HG03521 (cell line): ENCODE measurements at regions not wholly inside any gene's neighbourhood (a gene's known extent, or its start where the extent isn't known, plus 50 kb on each side); places are given as distances from the start of the nearest gene placed in this dataset.

Experiments used
- ATAC-seq: cut with Tn5 transposase; IDR thresholded peaks from one replicate; pipeline ENCODE4 v1.9.1; 2021; ENCODE audit warnings: mild to moderate bottlenecking, moderate library complexity; ENCODE audit not compliant: unreplicated experiment

DNA sequence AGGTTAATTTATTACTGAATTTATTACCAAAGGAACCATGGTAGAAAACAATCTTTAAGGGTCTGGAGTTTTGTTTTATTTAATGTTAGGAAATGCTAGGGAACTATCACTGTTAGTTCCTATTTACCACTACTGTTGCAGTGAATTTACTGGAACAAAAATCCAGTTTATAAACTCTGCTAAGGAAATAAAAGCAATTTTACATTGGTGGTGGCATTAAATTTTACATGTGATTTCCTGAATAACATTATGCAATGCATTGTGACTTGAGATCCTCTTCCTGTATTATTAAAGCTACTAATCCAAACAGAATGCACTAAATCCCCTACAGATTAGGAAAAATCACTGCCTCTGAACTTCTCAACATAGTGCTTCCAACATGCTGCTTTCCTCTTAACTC, 599.5 kb upstream of the PTGER4 start:
- no peak for ATAC-seq

DNA sequence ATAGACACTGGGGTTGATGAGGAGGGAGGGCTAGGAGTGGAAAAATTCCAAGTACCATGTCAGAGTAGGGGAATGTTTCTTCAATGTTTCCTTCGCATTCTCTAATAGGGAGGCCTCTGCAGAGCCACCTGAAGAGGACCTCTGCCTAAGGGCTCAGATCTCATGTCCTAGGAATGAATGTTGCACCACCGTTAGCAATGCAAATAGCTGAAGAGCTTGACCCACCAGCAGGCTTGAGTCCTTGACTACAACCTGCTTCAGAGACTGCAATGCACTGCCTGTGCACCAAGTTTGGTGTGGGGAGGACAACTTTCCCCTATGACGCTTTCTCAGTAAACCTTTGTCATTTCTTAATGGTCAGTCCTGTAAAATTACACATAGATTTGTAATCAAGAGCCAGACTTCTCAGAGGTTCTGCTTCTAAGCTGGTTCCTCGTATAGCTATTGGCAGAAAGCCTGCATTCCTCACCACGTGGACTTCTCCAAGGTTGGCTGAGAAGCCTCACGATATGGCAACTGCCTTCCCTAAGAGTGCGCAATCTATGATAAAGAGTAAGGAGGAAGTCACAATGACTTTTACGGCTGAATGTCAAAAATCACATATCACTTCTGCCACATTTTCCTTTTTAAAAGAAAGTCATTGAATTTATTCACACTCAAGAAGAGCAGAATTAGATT, 600.7 kb upstream of the PTGER4 start:
- ATAC-seq = no peak

DNA sequence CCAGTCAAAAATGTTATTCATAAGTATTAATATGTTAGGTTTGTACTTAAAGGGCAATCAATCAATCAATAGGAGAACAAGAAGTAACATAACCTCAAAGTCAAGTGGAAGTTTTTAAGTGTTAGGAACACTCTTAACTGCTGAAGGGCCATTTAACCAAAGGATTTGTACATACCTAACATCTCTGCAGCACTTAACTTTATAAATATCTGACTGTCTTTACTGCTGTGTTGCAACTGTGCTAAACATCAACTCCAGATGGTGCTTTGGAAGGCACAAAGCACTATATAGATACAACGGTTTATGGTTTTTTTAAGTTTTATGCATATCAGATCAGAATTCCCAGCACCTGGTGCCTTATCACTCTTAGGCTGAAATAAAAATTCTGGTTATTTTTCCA, 604.9 kb upstream of the PTGER4 start:
- ATAC-seq = no peak

DNA sequence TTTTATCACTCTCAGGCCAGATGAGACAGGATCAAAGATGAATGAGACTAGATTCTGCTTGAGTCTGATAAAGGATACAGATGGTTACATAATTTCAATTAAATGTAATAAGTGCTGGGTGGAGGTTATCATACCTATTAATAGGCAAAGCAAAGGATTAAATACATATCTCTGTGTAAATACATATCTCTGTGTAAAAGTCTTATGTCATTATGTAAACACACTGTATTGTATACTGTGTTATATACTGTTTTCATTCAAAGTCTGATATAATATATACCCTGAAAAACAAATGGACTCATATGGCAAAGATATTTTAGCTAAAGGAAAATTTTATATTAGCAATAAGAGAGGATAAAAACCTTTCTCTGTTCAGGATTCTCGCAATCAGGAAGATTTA, 605.8 kb upstream of the PTGER4 start:
- no peak for ATAC-seq

DNA sequence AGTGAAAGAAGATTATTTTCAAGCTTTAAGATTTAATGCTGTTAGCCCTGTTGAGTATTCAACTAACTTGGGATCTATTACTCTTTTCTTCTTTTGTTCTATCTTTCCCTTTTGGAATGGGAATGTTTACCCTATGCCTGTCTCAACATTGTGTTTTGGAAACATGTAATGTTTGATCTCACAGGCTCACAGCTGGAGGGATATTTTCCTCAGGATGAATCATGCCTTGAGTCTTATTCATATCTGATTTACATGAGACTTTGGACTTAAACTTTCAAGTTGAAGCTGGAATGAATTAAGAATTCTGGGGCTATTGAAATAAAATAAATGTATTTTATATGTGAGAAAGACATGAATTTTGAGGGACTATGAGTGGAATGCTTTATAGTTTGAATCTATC, 607.8 kb upstream of the PTGER4 start:
- no peak for ATAC-seq

DNA sequence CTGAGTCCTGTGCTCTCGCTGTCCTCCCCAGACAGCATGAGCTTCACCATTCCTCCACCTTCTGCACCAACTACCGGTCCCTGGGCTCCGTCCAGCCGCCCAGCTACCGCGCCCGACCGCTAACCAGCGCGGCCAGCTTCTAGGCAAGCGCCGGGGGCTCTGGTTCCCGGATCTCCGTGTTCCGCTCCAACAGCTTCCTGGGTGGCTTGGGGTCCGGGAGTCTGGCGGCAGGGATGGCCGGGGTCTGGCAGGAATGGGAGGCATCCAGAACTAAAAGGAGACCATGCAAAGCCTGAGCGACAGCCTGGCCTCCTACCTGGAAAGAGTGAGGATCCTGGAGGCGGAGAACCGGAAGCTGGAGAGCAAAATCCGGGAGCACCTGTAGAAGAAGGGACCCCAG, 613.1 kb upstream of the PTGER4 start:
- no peak for ATAC-seq

DNA sequence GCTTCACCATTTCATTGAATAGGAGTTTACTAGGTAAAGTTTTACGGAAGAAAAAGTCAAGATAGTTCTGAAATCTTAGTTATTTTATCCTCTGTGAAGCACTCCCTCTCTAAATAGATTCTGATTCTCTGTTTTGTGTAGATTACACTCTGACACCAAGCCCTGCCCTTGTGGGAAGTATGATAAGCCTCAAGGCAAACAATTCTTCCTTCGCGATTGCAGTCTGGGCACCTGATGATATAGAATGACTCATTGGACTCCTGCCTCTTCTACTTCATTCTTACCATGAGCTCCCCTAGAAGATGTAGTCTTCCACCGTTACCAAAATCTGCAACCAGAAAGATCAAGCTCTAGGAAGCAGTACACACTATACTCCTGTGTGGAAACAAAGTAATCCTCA, 626.9 kb upstream of the PTGER4 start:
- no peak for ATAC-seq

DNA sequence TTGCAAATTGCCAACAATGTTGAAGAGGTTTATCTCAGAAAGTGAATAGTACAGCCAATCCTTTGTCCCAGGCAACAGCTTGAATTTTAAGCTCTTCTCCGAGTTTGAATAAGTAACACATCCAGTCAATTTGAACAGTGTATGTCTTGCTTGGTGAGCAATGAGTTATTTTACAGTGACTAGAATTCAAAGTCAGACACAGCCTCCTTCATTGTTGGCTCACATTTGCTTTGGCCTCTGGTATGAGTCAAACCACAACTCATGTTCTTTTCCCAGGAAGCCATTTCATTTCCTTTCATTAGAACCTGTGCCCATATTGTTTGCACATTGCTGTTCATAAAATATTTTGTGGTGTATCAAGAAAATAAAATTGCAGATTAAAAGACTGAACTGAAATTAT, 622.0 kb upstream of the DAB2 start:
- ATAC-seq = no peak

DNA sequence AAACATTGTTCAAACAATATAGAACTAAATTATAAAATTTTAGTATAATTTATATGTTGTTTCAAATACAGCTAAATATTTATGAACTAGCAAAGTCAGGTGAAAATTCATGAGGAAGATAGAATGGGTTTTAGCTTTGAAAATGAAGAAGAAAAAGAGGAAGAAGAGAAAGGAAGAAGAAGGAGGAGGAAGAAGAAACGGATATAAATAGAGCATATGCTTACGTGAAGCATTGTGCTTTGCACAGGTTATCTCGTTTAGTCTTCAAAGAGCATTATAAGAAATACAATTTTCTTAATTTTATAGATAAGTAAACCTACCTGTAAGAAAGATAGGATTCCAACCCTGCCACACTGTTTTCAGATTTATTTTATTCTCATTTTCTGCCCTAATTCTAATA, 620.6 kb upstream of the DAB2 start:
- ATAC-seq = no peak

DNA sequence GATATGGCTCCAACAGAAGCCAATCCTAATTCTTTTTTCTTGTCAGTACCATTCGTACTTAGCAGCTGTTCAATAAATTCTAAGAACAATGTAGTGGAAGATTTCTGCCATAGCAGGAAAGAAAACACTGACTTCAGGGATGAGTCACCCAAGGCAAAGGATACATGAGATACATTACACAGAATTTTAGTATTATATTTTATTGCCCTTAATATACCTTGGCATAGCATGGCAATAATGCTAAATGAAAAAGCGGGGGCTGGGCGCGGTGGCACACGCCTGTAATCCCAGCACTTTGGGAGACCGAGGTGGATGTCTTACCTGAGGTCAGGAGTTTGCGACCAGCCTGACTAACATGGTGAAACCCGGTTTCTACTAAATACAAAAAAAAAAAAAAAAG, 619.1 kb upstream of the DAB2 start:
- no peak for ATAC-seq

DNA sequence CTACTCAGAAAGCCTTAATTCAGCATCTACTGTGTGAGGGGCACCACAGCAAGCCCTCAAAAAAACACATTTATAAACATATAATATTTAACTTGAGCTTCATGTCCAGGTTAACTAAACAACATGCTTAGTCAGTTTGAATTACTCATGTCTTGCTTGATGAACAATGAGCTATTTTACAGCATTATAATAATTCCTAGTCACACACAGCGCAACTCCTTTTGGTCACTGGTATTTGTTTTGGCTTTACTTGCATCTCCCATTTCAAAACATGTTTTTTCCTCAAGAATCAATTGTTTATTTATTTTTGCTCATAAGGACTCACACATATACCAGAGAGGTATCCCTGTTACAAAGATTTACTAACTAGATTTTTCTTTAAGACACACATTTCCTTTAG, 616.7 kb upstream of the DAB2 start:
- ATAC-seq = no peak

DNA sequence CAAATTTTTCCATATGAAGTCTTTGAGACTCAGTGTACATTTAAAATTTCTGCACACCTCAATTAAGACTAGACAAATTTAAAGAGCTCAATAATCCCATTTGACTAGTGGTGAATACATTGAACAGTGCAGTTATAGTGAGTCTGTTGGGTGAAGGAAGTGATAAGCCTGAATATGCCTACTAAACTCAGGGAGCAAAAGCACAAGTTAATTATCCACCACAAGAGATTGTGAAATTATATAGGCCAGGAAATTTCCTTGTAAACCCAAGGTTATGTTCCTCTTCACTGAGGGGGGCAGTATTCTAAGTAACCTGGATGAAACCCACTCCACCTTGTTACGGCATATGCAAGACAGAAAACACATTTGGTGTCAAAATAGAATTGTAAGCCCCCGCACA, 612.9 kb upstream of the DAB2 start:
- ATAC-seq = no peak

DNA sequence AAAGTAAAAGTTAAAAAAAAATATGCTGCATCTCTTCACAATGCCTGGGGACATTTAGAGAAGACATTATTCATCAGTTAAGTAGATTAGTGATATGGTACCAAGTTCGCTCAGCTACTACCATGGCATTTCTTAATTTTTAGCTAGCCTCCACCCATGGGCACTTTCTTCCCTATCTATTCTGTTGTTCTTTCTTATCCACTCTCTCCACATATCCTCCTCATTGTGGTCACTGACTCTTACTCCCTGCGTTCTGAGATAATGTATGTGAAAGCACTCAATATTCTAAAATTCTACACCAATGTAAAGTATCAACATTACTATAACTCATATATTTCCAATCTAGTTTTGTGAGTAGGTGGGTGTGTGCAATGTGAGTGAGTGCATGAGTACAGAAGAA, 609.7 kb upstream of the DAB2 start:
- ATAC-seq = no peak

DNA sequence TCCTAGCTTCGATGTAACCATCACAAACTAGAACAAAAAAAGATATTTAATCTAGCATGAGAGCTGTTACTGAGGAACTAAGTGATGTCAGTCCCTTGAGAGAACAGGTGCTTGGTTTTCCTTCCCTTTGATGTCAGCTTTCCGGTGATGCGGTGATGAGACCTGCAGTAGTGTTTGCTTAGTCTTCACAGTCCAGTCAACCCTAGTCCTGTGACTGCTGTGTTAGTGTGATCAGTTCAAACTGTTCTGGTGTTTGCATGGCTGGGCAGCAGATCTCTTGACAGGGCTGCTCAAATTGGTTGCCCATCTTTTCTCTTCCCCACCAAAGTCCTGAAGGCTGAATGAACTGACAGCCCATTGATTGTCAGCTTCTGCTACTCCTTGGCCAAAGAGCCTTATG, 608.6 kb upstream of the DAB2 start:
- peak; percentile 74 for ATAC-seq

DNA sequence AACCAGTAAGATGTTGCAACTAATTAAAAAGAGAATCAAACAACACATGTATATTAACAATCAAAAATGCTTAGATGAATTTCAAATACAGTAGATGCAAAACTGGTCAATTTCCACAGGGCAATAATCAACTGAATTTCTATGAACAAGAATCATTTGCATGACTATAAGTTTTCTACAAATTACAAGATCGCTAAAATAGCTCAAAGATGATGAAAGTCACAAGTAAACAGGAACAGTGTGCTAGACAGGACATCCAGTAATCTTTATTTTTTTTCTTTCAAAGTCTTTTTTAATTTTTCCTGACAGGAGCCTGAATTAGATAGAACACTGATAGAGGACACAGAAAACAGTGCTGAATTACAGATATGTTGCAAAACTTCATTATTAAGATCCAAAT, 608.2 kb upstream of the DAB2 start:
- no peak for ATAC-seq

DNA sequence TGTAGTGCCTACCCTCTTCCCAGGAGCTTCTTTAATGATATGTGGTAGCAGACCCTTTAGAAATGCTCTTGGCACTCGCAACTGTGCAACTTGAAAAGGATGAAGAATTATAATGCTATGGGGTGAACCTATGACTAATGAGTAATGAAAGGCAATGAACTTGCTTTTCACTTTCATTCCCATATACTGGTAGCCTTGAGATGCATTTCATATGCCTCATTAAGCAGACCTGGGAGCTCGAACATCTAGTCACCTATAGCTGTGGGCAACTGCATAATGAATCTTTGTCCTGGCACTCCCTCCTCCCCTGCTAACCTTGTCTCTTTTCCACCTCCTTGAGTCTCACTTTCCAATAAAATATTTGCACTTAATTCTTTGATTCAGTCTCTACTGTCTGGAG, 605.9 kb upstream of the DAB2 start:
- no peak for ATAC-seq

DNA sequence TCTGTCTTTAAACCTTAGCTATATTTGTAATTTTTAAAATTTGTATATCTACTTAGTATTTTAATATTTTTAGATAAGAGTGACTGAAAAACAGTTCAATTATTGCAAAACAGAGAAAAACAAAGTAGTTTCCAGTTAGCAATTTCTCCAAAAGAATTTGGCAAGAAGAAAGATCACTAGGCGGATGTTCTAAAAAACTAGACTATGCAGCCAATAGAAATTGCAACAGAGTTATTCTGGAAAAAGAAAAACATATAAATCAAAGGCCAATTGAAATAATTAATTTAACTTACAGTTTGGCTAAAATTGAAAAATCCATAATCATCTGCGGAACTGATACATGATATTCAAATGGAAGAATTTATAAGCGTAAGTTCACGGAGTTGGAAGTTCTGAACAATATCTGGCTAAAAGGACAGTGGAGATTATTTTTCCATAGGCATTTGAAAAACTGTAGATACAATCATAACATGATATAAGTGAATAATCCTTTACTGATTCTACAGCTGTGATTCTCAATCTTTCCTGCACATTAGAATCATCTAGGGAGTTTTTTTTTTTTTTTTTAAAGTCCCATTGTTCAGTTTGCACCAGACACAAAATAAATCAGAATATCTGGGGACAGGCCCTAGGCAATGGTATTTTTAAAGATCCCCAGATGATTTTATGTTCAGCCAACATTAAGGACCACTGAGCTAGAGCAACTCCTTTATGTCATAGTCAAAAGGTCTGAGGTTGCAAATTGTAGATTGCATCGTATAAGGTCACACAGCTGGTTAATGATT, 605.1 kb upstream of the DAB2 start:
- no peak for ATAC-seq

DNA sequence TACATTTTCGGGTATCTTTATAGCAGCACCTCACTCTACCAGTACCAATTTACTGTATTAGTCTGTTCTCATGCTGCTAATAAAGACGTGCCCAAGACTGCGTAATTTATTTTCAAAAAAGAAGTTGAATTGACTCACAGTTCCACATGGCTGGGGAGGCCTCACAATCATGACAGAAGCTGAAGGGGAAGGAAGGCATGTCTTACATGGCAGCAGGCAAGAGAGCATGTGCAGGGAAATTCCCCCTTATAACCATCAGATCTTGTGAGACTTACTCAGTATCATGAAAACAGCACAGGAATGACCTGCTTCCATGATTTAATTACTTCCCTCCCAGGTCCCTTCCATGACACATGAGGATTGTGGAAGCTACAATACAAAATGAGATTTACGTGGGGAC, 602.6 kb upstream of the DAB2 start:
- no peak for ATAC-seq

DNA sequence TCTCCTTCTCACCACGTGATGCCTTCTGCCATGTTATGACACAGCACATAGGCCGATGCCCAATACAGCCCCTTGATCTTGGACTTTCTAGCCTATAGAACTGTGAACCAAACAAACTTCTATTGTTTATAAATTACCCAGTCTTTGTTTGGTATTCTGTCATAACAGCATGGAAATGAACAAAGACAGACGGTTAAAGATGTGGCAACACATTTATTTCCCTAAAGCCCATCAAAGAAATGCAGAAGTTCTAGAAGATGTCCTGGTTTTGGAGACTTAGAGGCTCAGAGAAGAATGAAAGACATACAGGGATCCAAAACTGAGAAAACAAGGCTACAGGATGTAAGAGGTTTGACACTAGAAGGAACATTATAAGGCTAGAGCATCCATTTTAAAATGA, 600.8 kb upstream of the DAB2 start:
- ATAC-seq = no peak

DNA sequence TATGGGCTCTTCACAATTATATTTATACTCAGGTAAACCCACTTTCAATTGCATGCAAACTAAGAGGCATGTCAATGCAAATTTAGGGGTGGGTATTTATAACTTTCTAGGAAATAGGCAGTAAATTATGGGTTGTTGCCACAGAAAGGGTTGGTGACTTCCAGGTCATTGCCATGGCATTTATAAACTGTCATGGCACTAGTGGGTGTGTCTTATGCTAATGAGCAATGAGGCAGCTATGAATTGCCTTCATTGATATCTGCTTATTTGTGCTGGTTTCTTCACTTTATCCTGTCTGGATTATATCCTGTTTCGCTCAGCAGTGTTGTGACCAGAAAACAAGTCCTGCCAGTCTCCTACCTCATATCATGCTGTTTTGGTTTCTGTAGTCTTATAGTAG, 597.3 kb upstream of the DAB2 start:
- ATAC-seq = no peak

DNA sequence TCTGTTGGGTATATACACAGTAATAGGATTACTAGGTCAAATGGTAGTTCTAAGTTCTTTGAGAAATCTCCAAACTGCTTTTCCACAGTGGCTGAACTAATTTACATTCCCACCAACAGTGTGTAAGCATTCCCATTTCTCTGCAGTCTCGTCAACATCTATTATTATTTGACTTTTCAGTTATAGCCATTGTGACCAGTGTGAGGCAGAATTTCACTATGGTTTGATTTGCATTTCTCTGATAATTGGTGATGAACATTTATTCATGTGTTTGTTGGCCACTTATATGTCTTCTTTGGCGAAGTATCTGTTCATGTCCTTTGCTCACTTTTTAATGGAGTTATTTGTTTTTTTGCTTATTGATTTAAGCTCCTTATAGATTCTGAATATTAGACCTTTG, 596.2 kb upstream of the DAB2 start:
- ATAC-seq = no peak

DNA sequence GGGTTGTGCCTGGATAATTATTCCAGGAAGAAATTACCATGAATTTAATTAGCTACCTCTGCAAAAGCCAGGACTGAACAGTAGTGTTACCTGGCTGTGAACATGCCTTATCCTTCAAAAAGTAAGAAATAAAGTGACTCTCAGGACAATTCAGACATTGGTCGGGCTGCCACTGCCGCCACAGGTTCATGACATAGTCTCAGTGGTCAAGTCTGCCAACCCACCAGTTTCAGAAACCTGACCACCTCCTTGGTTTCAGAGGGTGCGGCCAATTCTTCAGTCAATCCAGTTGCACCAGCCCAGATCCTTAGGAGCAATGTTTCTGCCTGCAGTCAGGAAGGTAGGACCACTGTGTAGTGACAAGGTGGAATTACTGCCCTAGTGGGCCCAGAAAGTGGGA, 593.1 kb upstream of the DAB2 start:
- ATAC-seq = no peak

DNA sequence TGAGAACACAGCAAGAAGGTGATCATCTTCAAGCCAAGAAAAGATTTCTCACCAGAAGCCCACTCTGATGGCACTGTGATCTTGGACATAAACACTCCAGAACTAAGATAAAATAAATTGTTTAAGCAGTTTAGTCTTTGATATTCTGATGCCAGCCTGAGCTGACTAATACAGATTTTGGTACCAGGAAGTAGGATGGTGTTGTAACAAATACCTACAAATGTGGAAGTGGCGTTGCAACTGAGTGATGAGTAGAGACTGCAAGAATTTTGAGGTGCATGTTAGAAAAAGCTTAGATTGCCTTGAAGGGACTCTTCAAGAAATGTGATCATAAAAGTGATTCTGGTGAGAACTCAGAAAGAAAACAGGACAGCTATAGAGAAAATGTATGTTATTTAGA, 592.4 kb upstream of the DAB2 start:
- ATAC-seq = no peak
